ENCODE measurements at regions not wholly inside any gene's neighbourhood (a gene's known extent, or its start where the extent isn't known, plus 50 kb on each side); places are given as distances from the start of the nearest gene placed in this dataset.

GRCh38 chr20:8951164-8951563 is 117.7 kb upstream of the PLCB4 start:
- ChIA-PET POLR2A (no interaction called here), CTCF (no interaction called here)
- no peak for DNase-seq (ENCODE audit: extremely low spot score)
- TF ChIP-seq SUZ12 (IDR thresholded peaks at IDR 0.05) (no peak), SP1 (IDR thresholded peaks at IDR 0.05) (no peak), ZNF384 (IDR thresholded peaks at IDR 0.05) (no peak), CTBP1 (IDR thresholded peaks at IDR 0.05; ENCODE audit: borderline replicate concordance) (no peak), ELF4 (IDR thresholded peaks at IDR 0.05) (no peak), FOXK2 (IDR thresholded peaks at IDR 0.05) (no peak)

GRCh38 chr20:8952721-8953120 is 116.2 kb upstream of the PLCB4 start:
- DNase-seq (ENCODE audit: extremely low spot score): no peak
- TF ChIP-seq SUZ12 (IDR thresholded peaks at IDR 0.05) (no peak), FOXA1 (IDR thresholded peaks at IDR 0.05) (no peak), BHLHE40 (IDR thresholded peaks at IDR 0.05; ENCODE audit: borderline replicate concordance) (no peak), FOXK2 (IDR thresholded peaks at IDR 0.05) (no peak), FOXM1 (IDR thresholded peaks at IDR 0.05; ENCODE audit: borderline replicate concordance) (no peak), SP1 (IDR thresholded peaks at IDR 0.05) (no peak), HDGF (IDR thresholded peaks at IDR 0.05; ENCODE audit: borderline replicate concordance) (no peak), ARNT (IDR thresholded peaks at IDR 0.05) (no peak)
- TF ChIP-seq, protein P1, sequence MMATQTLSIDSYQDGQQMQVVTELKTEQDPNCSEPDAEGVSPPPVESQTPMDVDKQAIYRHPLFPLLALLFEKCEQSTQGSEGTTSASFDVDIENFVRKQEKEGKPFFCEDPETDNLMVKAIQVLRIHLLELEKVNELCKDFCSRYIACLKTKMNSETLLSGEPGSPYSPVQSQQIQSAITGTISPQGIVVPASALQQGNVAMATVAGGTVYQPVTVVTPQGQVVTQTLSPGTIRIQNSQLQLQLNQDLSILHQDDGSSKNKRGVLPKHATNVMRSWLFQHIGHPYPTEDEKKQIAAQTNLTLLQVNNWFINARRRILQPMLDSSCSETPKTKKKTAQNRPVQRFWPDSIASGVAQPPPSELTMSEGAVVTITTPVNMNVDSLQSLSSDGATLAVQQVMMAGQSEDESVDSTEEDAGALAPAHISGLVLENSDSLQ (IDR thresholded peaks at IDR 0.05): no peak
- POLR2A ChIA-PET: no interaction called here
- CTCF ChIA-PET: no interaction called here

- TF ChIP-seq HDGF (IDR thresholded peaks at IDR 0.05; ENCODE audit: borderline replicate concordance): no peak
- no peak for TF ChIP-seq SUZ12 (IDR thresholded peaks at IDR 0.05)
- no peak for TF ChIP-seq FOXK2 (IDR thresholded peaks at IDR 0.05)
- no peak for TF ChIP-seq SP1 (IDR thresholded peaks at IDR 0.05)
- ChIA-PET CTCF (no interaction called here), POLR2A (no interaction called here)
- DNase-seq (ENCODE audit: extremely low spot score): peak; percentile 11
Measured at GRCh38 chr20:8953300-8953699, 115.6 kb upstream of the PLCB4 start.

DNA sequence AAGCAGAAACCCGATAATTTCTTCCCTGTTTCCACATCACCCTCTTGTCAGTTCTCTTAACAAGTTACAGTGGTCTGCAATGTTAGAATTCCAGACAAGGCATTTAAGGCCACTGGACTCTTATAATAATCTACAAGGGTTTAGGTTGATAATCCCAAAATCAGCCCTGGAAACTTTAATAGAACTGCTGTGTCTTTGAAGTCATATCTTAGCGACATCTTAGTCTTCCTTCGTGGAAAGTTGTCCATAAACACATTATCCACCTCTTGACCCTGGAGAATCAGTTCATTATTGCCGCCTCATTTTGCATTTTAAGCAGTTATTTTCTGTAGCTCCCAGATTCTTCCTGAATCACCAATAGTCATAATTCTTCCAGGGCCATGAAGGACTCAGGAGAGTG is 108.6 kb upstream of the PLCB4 start:
- TF ChIP-seq CTBP1 (IDR thresholded peaks at IDR 0.05; ENCODE audit: borderline replicate concordance) (no peak), SP1 (IDR thresholded peaks at IDR 0.05) (no peak), HDGF (IDR thresholded peaks at IDR 0.05; ENCODE audit: borderline replicate concordance) (no peak)
- ChIA-PET POLR2A (no interaction called here), CTCF (no interaction called here)
- DNase-seq (ENCODE audit: extremely low spot score): no peak

GRCh38 chr20:8963330-8963729 is 105.6 kb upstream of the PLCB4 start:
- POLR2A ChIA-PET: no interaction called here
- no peak for DNase-seq (ENCODE audit: extremely low spot score)
- CTCF ChIA-PET: no interaction called here
- TF ChIP-seq L3MBTL2 (conservative IDR thresholded peaks at IDR 0.05) (no peak), FOXK2 (IDR thresholded peaks at IDR 0.05) (no peak), SP1 (IDR thresholded peaks at IDR 0.05) (no peak), FOXM1 (IDR thresholded peaks at IDR 0.05; ENCODE audit: borderline replicate concordance) (no peak), CTBP1 (IDR thresholded peaks at IDR 0.05; ENCODE audit: borderline replicate concordance) (no peak), TARDBP (IDR thresholded peaks at IDR 0.05) (no peak), ZNF384 (IDR thresholded peaks at IDR 0.05) (no peak), BHLHE40 (IDR thresholded peaks at IDR 0.05; ENCODE audit: borderline replicate concordance) (no peak)

GRCh38 chr20:8964959-8965562 is 103.8 kb upstream of the PLCB4 start:
- TF ChIP-seq TARDBP (IDR thresholded peaks at IDR 0.05) (no peak), BHLHE40 (IDR thresholded peaks at IDR 0.05; ENCODE audit: borderline replicate concordance) (no peak)
- no peak for DNase-seq (ENCODE audit: extremely low spot score)
- POLR2A ChIA-PET: no interaction called here
- CTCF ChIA-PET: interaction anchor here (0.7 kb wide), 1 partner anchor 394 kb away, joined by 3 read pairs; no protein-coding TSS in a partner anchor

DNA sequence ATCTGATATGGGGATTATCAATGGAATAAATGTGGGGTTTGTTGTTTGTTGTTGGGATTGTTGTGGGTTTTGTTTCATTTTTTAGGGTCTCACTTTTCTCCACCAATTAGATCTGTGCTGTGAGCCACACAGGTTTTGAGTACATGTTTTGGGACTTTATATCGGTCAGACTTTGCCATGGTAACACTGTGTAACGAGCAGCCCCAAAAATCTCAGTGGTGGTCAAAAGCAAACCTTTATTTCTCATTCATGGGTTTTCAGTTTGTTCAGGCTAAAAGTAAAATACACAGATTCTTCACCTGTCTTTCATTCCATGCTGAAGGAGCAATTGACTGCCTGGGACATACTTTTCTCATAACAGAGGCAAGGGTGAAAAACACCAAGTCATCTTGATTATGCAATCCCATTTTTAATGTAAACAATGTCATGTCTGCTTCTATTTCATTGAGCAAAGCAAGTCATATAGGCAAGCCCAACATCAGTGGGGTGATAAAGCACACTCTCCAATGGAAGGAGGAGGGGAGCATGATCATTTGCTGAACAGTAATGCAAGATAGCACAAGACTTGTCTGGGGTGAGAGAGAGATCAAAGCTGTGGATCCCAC is 101.1 kb upstream of the PLCB4 start:
- DNase-seq (ENCODE audit: extremely low spot score): no peak
- POLR2A ChIA-PET: no interaction called here
- TF ChIP-seq, protein P1 (IDR thresholded peaks at IDR 0.05): no peak
- CTCF ChIA-PET: no interaction called here

DNA sequence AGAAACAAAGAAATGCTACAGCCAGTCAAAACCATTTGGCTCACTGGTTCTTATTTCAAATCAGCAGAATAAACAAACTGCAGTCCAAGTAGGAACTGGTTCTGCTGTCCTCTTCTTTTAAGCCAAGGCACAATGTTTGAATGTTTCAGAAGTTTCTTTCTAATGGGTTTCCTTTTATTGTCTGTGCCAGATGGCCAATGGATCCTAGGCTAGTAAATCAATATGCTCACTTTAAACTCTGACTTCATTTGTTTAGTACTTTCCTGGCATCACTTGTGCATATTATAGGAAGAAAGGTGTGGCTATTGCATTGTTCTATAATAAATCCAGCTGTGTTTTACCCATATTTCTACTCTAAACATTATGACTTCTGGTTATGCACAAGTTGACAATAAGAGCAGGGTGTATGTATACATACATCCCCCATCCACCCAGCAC is 99.7 kb upstream of the PLCB4 start:
- no peak for DNase-seq (ENCODE audit: extremely low spot score)
- no peak for TF ChIP-seq ZNF384 (IDR thresholded peaks at IDR 0.05)
- TF ChIP-seq FOXK2 (IDR thresholded peaks at IDR 0.05): no peak
- TF ChIP-seq ELF4 (IDR thresholded peaks at IDR 0.05): no peak
- TF ChIP-seq NFRKB (IDR thresholded peaks at IDR 0.05): no peak
- TF ChIP-seq SP1 (IDR thresholded peaks at IDR 0.05): no peak
- TF ChIP-seq FOXM1 (IDR thresholded peaks at IDR 0.05; ENCODE audit: borderline replicate concordance): no peak
- no peak for TF ChIP-seq TARDBP (IDR thresholded peaks at IDR 0.05)
- TF ChIP-seq ARNT (IDR thresholded peaks at IDR 0.05): no peak
- TF ChIP-seq SUZ12 (IDR thresholded peaks at IDR 0.05): no peak
- no peak for TF ChIP-seq CTBP1 (IDR thresholded peaks at IDR 0.05; ENCODE audit: borderline replicate concordance)
- TF ChIP-seq FOXA1 (IDR thresholded peaks at IDR 0.05): no peak
- TF ChIP-seq LEF1 (IDR thresholded peaks at IDR 0.05; ENCODE audit: borderline replicate concordance): no peak
- TF ChIP-seq HDGF (IDR thresholded peaks at IDR 0.05; ENCODE audit: borderline replicate concordance): no peak
- TF ChIP-seq BHLHE40 (IDR thresholded peaks at IDR 0.05; ENCODE audit: borderline replicate concordance): no peak
- ChIA-PET CTCF (no interaction called here), POLR2A (no interaction called here)

All from HEK293T (cell line).